H9 (cell line): ENCODE measurements at regions not wholly inside any gene's neighbourhood (a gene's known extent, or its start where the extent isn't known, plus 50 kb on each side); places are given as distances from the start of the nearest gene placed in this dataset.

Experiments
- DNase-seq: peaks from one replicate; pipeline ENCODE4 v3.0.0-alpha.2; 2017
- H2AFZ ChIP-seq: one replicate; pipeline ENCODE4 v1.6.1; 2013; ENCODE audit warnings: mild to moderate bottlenecking, low read length, control low read depth, moderate library complexity
- H2AK5ac ChIP-seq: 2 replicates; pipeline ENCODE4 v1.6.1; 2013; ENCODE audit warnings: low read length, control low read depth, mixed read lengths; ENCODE audit not compliant: insufficient read length
- H2BK120ac ChIP-seq: one replicate; pipeline ENCODE4 v1.6.1; 2013; ENCODE audit warnings: low read depth, mild to moderate bottlenecking, low read length, control low read depth, inconsistent platforms; ENCODE audit not compliant: poor library complexity, severe bottlenecking
- H2BK12ac ChIP-seq: 2 replicates; pipeline ENCODE4 v1.6.1; 2013; ENCODE audit warnings: low read length, control low read depth, mixed read lengths, low read depth; ENCODE audit not compliant: insufficient read length
- H2BK15ac ChIP-seq: 2 replicates; pipeline ENCODE4 v1.6.1; 2013; ENCODE audit warnings: low read depth, low read length, control low read depth
- H2BK20ac ChIP-seq: one replicate; pipeline ENCODE4 v1.6.1; 2013; ENCODE audit warnings: low read depth, mild to moderate bottlenecking, low read length, control low read depth, inconsistent platforms; ENCODE audit not compliant: poor library complexity, severe bottlenecking
- H2BK5ac ChIP-seq: 2 replicates; pipeline ENCODE4 v1.6.1; 2013; ENCODE audit warnings: low read length, control low read depth, mixed read lengths; ENCODE audit not compliant: insufficient read length
- H3K14ac ChIP-seq: 2 replicates; pipeline ENCODE4 v1.6.1; 2013; ENCODE audit warnings: low read length, control low read depth; ENCODE audit not compliant: insufficient read depth
- H3K18ac ChIP-seq: 2 replicates; pipeline ENCODE4 v1.6.1; 2013; ENCODE audit warnings: low read depth, mild to moderate bottlenecking, mixed read lengths, low read length, control low read depth; ENCODE audit not compliant: insufficient read length
- H3K23ac ChIP-seq: 2 replicates; pipeline ENCODE4 v1.6.1; 2013; ENCODE audit warnings: low read length, control low read depth, mixed read lengths, low read depth; ENCODE audit not compliant: insufficient read length
- H3K23me2 ChIP-seq: 2 replicates; pipeline ENCODE4 v1.6.1; 2013; ENCODE audit warnings: low read depth, mild to moderate bottlenecking, mixed read lengths, low read length, control low read depth; ENCODE audit not compliant: insufficient read length, poor library complexity, severe bottlenecking
- H3K27ac ChIP-seq: 2 replicates; pipeline ENCODE4 v1.5.1; 2013; ENCODE audit warnings: low read length, control low read depth, mixed read lengths, low read depth; ENCODE audit not compliant: insufficient read length
- H3K27me3 ChIP-seq: 2 replicates; pipeline ENCODE4 v1.6.1; 2013; ENCODE audit warnings: low read length, control low read depth, inconsistent platforms; ENCODE audit not compliant: insufficient read depth
- H3K4ac ChIP-seq: 2 replicates; pipeline ENCODE4 v1.6.1; 2013; ENCODE audit warnings: low read depth, mild to moderate bottlenecking, control low read depth, inconsistent platforms, low read length, moderate library complexity
- H3K4me1 ChIP-seq: 2 replicates; pipeline ENCODE4 v1.6.1; 2013; ENCODE audit warnings: low read length, control low read depth, inconsistent platforms; ENCODE audit not compliant: insufficient read depth
- H3K4me2 ChIP-seq: 2 replicates; pipeline ENCODE4 v1.6.1; 2013; ENCODE audit warnings: low read length, control low read depth, mixed read lengths; ENCODE audit not compliant: insufficient read length, insufficient read depth
- H3K56ac ChIP-seq: 2 replicates; pipeline ENCODE4 v1.6.1; 2013; ENCODE audit warnings: low read depth, mild to moderate bottlenecking, mixed read lengths, low read length, control low read depth; ENCODE audit not compliant: insufficient read length
- H3K79me1 ChIP-seq: 2 replicates; pipeline ENCODE4 v1.6.1; 2013; ENCODE audit warnings: low read depth, mild to moderate bottlenecking, moderate library complexity, low read length, control low read depth, inconsistent platforms; ENCODE audit not compliant: insufficient read depth, poor library complexity, severe bottlenecking
- H3K79me2 ChIP-seq: 2 replicates; pipeline ENCODE4 v1.6.1; 2013; ENCODE audit warnings: low read length, control low read depth, inconsistent platforms; ENCODE audit not compliant: insufficient read depth
- H3K9ac ChIP-seq: 2 replicates; pipeline ENCODE4 v1.6.1; 2013; ENCODE audit warnings: low read length, control low read depth, mixed read lengths; ENCODE audit not compliant: insufficient read length; ENCODE audit errors: extremely low read depth
- H3K9me3 ChIP-seq: one replicate; pipeline ENCODE4 v1.6.1; 2013; ENCODE audit warnings: low read depth, low read length, inconsistent platforms; ENCODE audit not compliant: control insufficient read depth
- H3T11ph ChIP-seq: one replicate; pipeline ENCODE4 v1.6.1; 2013; ENCODE audit warnings: mild to moderate bottlenecking, low read length, control low read depth, inconsistent platforms
- H4K20me1 ChIP-seq: one replicate; pipeline ENCODE4 v1.6.1; 2013; ENCODE audit not compliant: control insufficient read depth, insufficient read length, insufficient read depth
- H4K5ac ChIP-seq: 2 replicates; pipeline ENCODE4 v1.6.1; 2013; ENCODE audit warnings: low read depth, mild to moderate bottlenecking, mixed read lengths, low read length, control low read depth; ENCODE audit not compliant: insufficient read length
- H4K8ac ChIP-seq: replicated peaks from 2 replicates; pipeline ENCODE4 v1.6.1; 2013; ENCODE audit warnings: low read length, control low read depth, mixed read lengths, low read depth; ENCODE audit not compliant: insufficient read length
- H4K91ac ChIP-seq: 2 replicates; pipeline ENCODE4 v1.6.1; 2013; ENCODE audit warnings: low read depth, mild to moderate bottlenecking, moderate library complexity, mixed read lengths, low read length, control low read depth; ENCODE audit not compliant: insufficient read length
- H3K27ac Mint-ChIP-seq, 3 experiments: 2 replicates in 2 of 3; 3 replicates in 1 of 3; pipeline ENCODE4 v1.8.0; 2020 to 2021; ENCODE audit warnings: mixed read lengths in 3 of 3, mild to moderate bottlenecking in 1 of 3, moderate library complexity in 1 of 3
- H3K27me3 Mint-ChIP-seq: 2 replicates; pipeline ENCODE4 v1.8.0; 2021; ENCODE audit warnings: low read depth, mild to moderate bottlenecking, moderate library complexity, mixed read lengths
- H3K36me3 Mint-ChIP-seq, 3 experiments: 2 replicates in 2 of 3; 3 replicates in 1 of 3; pipeline ENCODE4 v1.8.0; 2020 to 2021; ENCODE audit warnings: low read depth in 3 of 3, mixed read lengths in 3 of 3; ENCODE audit not compliant: insufficient read depth in 1 of 3
- H3K4me1 Mint-ChIP-seq, 2 experiments: 2 replicates each; pipeline ENCODE4 v1.8.0; 2020; ENCODE audit warnings: mixed read lengths in 2 of 2
- H3K4me3 Mint-ChIP-seq, 2 experiments: 2 replicates in 1 of 2; 3 replicates in 1 of 2; pipeline ENCODE4 v1.8.0; 2020 to 2021; ENCODE audit warnings: mild to moderate bottlenecking in 2 of 2, mixed read lengths in 2 of 2, moderate library complexity in 1 of 2
- H3K9me3 Mint-ChIP-seq, 2 experiments: 2 replicates in 1 of 2; 3 replicates in 1 of 2; pipeline ENCODE4 v1.8.0; 2020; ENCODE audit warnings: mild to moderate bottlenecking in 2 of 2, mixed read lengths in 2 of 2, moderate library complexity in 1 of 2
- WGBS: extraction: QIAGEN DNeasy Blood & Tissue Kit; methylation state at CpG from one replicate; pipeline ENCODE4 v1.1.7; 2013; ENCODE audit warnings: missing lambda C conversion rate, low lambda C conversion rate, mixed read lengths; ENCODE audit not compliant: insufficient read length; ENCODE audit errors: extremely low coverage; 5-methylcytosine and 5-hydroxymethylcytosine counted together
- TF ChIP-seq, protein P1 (sequence below): fragments of 200-600 bp; sonication (generic); conservative IDR thresholded peaks from 3 replicates; pipeline ENCODE4 v1.8.0; 2021; ENCODE audit warnings: antibody characterized with exemption, mild to moderate bottlenecking

GRCh38 chr1:242871471-242872030 is 347.1 kb upstream of the PLD5 start:
- H3K23ac ChIP-seq = no peak overlapping the region
- H3K9ac ChIP-seq = no peak overlapping the region
- no peak overlapping the region for H2BK120ac ChIP-seq
- H2BK20ac ChIP-seq = no peak overlapping the region
- no peak overlapping the region for H2AFZ ChIP-seq
- H3K4me1 ChIP-seq = no peaks in the 10 kb centered on the region
- H2BK12ac ChIP-seq = no peak overlapping the region
- no peak overlapping the region for H4K5ac ChIP-seq
- no peak overlapping the region for H3K14ac ChIP-seq
- Mint-ChIP-seq H3K27ac (no peak overlapping the region), H3K9me3 (no peaks in the 10 kb centered on the region), H3K27me3 (no peaks in the 10 kb centered on the region), H3K4me1 (peaks cover 3 to 8% of the 10 kb centered on the region in 2 experiments; a peak in 1 of 4 replicates), H3K36me3 (no peaks in the 10 kb centered on the region), H3K4me3 (no peak overlapping the region; a peak in 1 of 5 replicates)
- H3K4ac ChIP-seq = no peak overlapping the region
- H2BK15ac ChIP-seq = no peak overlapping the region
- no peaks in the 10 kb centered on the region for H3K79me1 ChIP-seq
- no peaks in the 10 kb centered on the region for H4K20me1 ChIP-seq
- no peak overlapping the region for H3K18ac ChIP-seq
- no peaks in the 10 kb centered on the region for H3K79me2 ChIP-seq
- no peaks in the 10 kb centered on the region for H3K27me3 ChIP-seq
- H2AK5ac ChIP-seq = no peak overlapping the region
- H3K56ac ChIP-seq = no peak overlapping the region
- H3K27ac ChIP-seq = no peak overlapping the region
- H3T11ph ChIP-seq = no peak overlapping the region
- no CpG with 5 or more reads among the region's 5 CpGs for WGBS
- no peak overlapping the region for H4K91ac ChIP-seq
- H3K9me3 ChIP-seq = no peaks in the 10 kb centered on the region
- TF ChIP-seq, protein P1, sequence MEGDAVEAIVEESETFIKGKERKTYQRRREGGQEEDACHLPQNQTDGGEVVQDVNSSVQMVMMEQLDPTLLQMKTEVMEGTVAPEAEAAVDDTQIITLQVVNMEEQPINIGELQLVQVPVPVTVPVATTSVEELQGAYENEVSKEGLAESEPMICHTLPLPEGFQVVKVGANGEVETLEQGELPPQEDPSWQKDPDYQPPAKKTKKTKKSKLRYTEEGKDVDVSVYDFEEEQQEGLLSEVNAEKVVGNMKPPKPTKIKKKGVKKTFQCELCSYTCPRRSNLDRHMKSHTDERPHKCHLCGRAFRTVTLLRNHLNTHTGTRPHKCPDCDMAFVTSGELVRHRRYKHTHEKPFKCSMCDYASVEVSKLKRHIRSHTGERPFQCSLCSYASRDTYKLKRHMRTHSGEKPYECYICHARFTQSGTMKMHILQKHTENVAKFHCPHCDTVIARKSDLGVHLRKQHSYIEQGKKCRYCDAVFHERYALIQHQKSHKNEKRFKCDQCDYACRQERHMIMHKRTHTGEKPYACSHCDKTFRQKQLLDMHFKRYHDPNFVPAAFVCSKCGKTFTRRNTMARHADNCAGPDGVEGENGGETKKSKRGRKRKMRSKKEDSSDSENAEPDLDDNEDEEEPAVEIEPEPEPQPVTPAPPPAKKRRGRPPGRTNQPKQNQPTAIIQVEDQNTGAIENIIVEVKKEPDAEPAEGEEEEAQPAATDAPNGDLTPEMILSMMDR = no peak
- H2BK5ac ChIP-seq = no peak overlapping the region
- H4K8ac ChIP-seq = no peak overlapping the region
- DNase-seq = no peak
- no peaks in the 10 kb centered on the region for H3K23me2 ChIP-seq
- H3K4me2 ChIP-seq = no peak overlapping the region
